Left renal pelvis (tissue), 4 donors: ENCODE measurements at regions not wholly inside any gene's neighbourhood (a gene's known extent, or its start where the extent isn't known, plus 50 kb on each side); places are given as distances from the start of the nearest gene placed in this dataset.

Experiments used
- DNase-seq, 4 donors: peaks; one replicate each; pipeline ENCODE4 v3.0.0-alpha.2; 2013; ENCODE audit warnings: low read depth in 4 of 4, low spot score in 3 of 4

GRCh38 chr6:8536122-8536521, 100.8 kb upstream of the SLC35B3 start:
- no peak for DNase-seq

GRCh38 chr6:8535519-8535918, 100.2 kb upstream of the SLC35B3 start:
- DNase-seq: no peak

GRCh38 chr6:8530785-8531435, 95.6 kb upstream of the SLC35B3 start:
- DNase-seq: no peak

GRCh38 chr6:8529250-8529649, 93.9 kb upstream of the SLC35B3 start:
- no peak for DNase-seq

- DNase-seq: no peak
These were observed 92.5 kb upstream of the SLC35B3 start for GRCh38 chr6:8527818-8528217.

- DNase-seq: no peak
These were observed 91.3 kb upstream of the SLC35B3 start for GRCh38 chr6:8526624-8527023.

GRCh38 chr6:8525370-8525769, 90.0 kb upstream of the SLC35B3 start:
- DNase-seq: no peak

GRCh38 chr6:8513174-8513573, 77.8 kb upstream of the SLC35B3 start:
- DNase-seq: no peak

- no peak for DNase-seq
These were observed 71.9 kb upstream of the SLC35B3 start for GRCh38 chr6:8507286-8507685.

GRCh38 chr6:8506126-8506525, 70.8 kb upstream of the SLC35B3 start:
- DNase-seq: no peak

- no peak for DNase-seq
These were observed 64.2 kb upstream of the SLC35B3 start for GRCh38 chr6:8499540-8499939.

- DNase-seq: no peak
These were observed 59.4 kb upstream of the SLC35B3 start for GRCh38 chr6:8494730-8495129.

- no peak for DNase-seq
These were observed 57.3 kb upstream of the SLC35B3 start for GRCh38 chr6:8492536-8493133.
